GM12872 (cell line): ENCODE measurements at regions not wholly inside any gene's neighbourhood (a gene's known extent, or its start where the extent isn't known, plus 50 kb on each side); places are given as distances from the start of the nearest gene placed in this dataset.

Source experiments
- CTCF ChIP-seq: IDR thresholded peaks from 3 replicates; pipeline ENCODE4 v1.5.1; 2011; ENCODE audit warnings: low read depth, mild to moderate bottlenecking, low read length, moderate library complexity; ENCODE audit not compliant: insufficient read depth

DNA sequence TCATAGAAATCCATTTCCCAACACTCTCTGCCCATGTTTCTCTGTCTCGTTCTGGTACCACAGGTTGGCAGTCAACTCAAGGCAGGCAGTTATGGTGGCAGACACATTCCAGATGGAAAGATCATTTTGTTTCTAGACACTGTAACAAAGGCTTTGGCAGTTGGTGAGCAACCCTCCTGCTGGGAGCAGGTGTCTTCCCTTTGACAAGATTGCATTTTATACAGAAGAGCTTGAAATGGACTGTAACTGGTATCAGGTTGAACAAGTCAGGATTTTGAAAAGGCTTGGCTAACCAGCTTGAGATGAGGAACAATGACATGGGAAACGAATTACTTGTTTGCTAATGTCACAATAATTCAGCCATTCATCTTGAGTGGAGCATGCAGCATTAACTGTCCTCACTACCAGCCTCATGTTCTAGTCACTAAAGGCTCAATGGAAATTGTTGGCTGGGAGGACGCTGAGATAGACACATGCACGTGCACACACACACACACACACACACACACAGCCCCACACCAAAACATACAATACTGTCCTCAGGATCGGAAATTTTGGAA, 170.0 kb downstream of the SEMA6D start:
- no peak for TF ChIP-seq CTCF

GRCh38 chr15:47888385-47889100, 171.2 kb downstream of the SEMA6D start:
- no peak for TF ChIP-seq CTCF

- TF ChIP-seq CTCF = no peak
These were observed 173.3 kb downstream of the SEMA6D start for GRCh38 chr15:47890397-47891150.

- TF ChIP-seq CTCF = no peak
These were observed 180.2 kb downstream of the SEMA6D start for GRCh38 chr15:47897525-47897924.

- no peak for TF ChIP-seq CTCF
These were observed 183.4 kb downstream of the SEMA6D start for GRCh38 chr15:47900751-47901150.

DNA sequence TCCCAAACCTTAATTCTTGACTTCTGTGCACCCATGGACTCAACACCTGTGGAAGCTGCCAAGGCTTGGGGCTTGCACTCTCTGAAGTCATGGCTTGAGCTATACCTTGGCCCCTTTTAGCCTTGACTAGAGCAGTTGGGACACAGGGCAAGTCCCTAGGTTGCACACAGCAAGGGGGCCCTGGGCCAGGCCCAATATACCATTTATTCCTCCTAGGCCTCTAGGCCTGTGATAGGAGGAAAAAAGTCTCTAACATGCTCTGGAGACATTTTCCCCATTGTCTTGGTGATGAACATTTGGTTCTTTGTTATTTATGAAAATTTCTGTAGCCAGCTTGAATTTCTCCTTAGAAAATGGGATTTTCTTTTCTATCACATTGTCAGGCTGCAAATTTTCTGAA, 186.1 kb downstream of the SEMA6D start:
- TF ChIP-seq CTCF = no peak

- TF ChIP-seq CTCF = no peak
These were observed 191.2 kb downstream of the SEMA6D start for GRCh38 chr15:47908486-47908885.
